HEK293 (cell line): ENCODE measurements at regions not wholly inside any gene's neighbourhood (a gene's known extent, or its start where the extent isn't known, plus 50 kb on each side); places are given as distances from the start of the nearest gene placed in this dataset.

Experiments
- CTCF ChIP-seq: fragments of 450-650 bp; formaldehyde crosslinking; IDR thresholded peaks from 2 replicates; pipeline ENCODE4 v1.5.1; 2016; ENCODE audit warnings: missing biosample characterization, missing genetic modification characterization
- FEZF1 ChIP-seq: fragments of 450-650 bp; formaldehyde crosslinking; IDR thresholded peaks from 2 replicates; pipeline ENCODE4 v1.5.1; 2016; ENCODE audit warnings: missing biosample characterization, missing genetic modification characterization
- HOXD13 ChIP-seq: sonication (generic); formaldehyde crosslinking; IDR thresholded peaks from 2 replicates; pipeline ENCODE4 v1.8.0; 2022; ENCODE audit warnings: missing genetic modification reagents, borderline replicate concordance
- PBX3 ChIP-seq: sonication (generic); formaldehyde crosslinking; IDR thresholded peaks from 2 replicates; pipeline ENCODE4 v1.8.1; 2022; ENCODE audit warnings: mild to moderate bottlenecking, moderate library complexity, missing genetic modification reagents
- PRDM2 ChIP-seq: fragments of 450-650 bp; formaldehyde crosslinking; IDR thresholded peaks from 2 replicates; pipeline ENCODE4 v1.5.1; 2016; ENCODE audit warnings: missing biosample characterization, missing genetic modification characterization, borderline replicate concordance
- REPIN1 ChIP-seq: fragments of 450-650 bp; formaldehyde crosslinking; IDR thresholded peaks from 2 replicates; pipeline ENCODE4 v1.5.1; 2017; ENCODE audit warnings: missing biosample characterization, missing genetic modification characterization, low read depth
- SP2 ChIP-seq: fragments of 450-650 bp; formaldehyde crosslinking; IDR thresholded peaks from 2 replicates; pipeline ENCODE4 v1.5.1; 2016; ENCODE audit warnings: missing biosample characterization, missing genetic modification characterization
- ZBTB20 ChIP-seq: fragments of 450-650 bp; formaldehyde crosslinking; IDR thresholded peaks from 2 replicates; pipeline ENCODE4 v1.5.1; 2016; ENCODE audit warnings: missing biosample characterization, missing genetic modification characterization
- ZNF302 ChIP-seq: fragments of 450-650 bp; formaldehyde crosslinking; IDR thresholded peaks from 2 replicates; pipeline ENCODE4 v1.5.1; 2016; ENCODE audit warnings: missing biosample characterization, missing genetic modification characterization, low read depth
- ZNF398 ChIP-seq: fragments of 450-650 bp; formaldehyde crosslinking; IDR thresholded peaks from 2 replicates; pipeline ENCODE4 v1.5.1; 2017; ENCODE audit warnings: missing biosample characterization, missing genetic modification characterization
- ZNF416 ChIP-seq: fragments of 450-650 bp; formaldehyde crosslinking; IDR thresholded peaks from 2 replicates; pipeline ENCODE4 v1.5.1; 2016; ENCODE audit warnings: missing biosample characterization, missing genetic modification characterization
- ZNF692 ChIP-seq: fragments of 450-650 bp; formaldehyde crosslinking; IDR thresholded peaks from 2 replicates; pipeline ENCODE4 v1.5.1; 2016; ENCODE audit warnings: missing biosample characterization, missing genetic modification characterization
- ZNF747 ChIP-seq: fragments of 450-650 bp; formaldehyde crosslinking; IDR thresholded peaks from 2 replicates; pipeline ENCODE4 v1.5.1; 2016; ENCODE audit warnings: missing biosample characterization, missing genetic modification characterization

- TF ChIP-seq ZNF416 (tag by site-specific recombination) (no peak), ZNF302 (tag by site-specific recombination) (no peak), FEZF1 (tag by site-specific recombination) (no peak), ZNF692 (tag by site-specific recombination) (no peak), SP2 (no peak), REPIN1 (tag by site-specific recombination) (no peak), ZNF747 (tag by site-specific recombination) (no peak), ZNF398 (tag by site-specific recombination) (no peak), CTCF (tag by site-specific recombination) (no peak), HOXD13 (CRISPR knock-in tag) (no peak), PBX3 (no peak), PRDM2 (no peak), ZBTB20 (tag by site-specific recombination) (no peak)
These were observed 381.6 kb downstream of the DUSP6 start for GRCh38 chr12:88970740-88971139.
